ENCODE measurements at regions not wholly inside any gene's neighbourhood (a gene's known extent, or its start where the extent isn't known, plus 50 kb on each side); places are given as distances from the start of the nearest gene placed in this dataset.

DNA sequence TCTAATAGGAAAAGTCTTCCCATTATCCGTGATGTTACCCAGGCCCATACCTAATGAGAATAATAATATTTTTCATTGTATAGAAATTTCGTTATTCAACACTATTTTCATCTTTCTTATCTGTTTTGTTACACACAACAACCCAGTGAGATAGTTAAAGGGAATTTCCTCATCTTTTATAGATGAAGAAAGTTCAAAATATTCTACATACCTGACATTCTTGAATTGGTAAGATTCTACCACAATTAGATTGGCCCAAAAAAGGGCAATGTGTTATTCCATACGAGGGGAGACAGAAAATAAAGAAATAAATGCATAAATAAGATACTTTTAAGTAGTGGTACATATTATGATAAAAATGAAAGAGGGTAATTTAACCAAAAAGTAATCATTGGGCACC, 405.5 kb upstream of the ADAMTS5 start (continued):
- TF ChIP-seq, protein P1, sequence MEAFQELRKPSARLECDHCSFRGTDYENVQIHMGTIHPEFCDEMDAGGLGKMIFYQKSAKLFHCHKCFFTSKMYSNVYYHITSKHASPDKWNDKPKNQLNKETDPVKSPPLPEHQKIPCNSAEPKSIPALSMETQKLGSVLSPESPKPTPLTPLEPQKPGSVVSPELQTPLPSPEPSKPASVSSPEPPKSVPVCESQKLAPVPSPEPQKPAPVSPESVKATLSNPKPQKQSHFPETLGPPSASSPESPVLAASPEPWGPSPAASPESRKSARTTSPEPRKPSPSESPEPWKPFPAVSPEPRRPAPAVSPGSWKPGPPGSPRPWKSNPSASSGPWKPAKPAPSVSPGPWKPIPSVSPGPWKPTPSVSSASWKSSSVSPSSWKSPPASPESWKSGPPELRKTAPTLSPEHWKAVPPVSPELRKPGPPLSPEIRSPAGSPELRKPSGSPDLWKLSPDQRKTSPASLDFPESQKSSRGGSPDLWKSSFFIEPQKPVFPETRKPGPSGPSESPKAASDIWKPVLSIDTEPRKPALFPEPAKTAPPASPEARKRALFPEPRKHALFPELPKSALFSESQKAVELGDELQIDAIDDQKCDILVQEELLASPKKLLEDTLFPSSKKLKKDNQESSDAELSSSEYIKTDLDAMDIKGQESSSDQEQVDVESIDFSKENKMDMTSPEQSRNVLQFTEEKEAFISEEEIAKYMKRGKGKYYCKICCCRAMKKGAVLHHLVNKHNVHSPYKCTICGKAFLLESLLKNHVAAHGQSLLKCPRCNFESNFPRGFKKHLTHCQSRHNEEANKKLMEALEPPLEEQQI (IDR thresholded peaks at IDR 0.05) = no peak
- TF ChIP-seq PYGO2 (tag; IDR thresholded peaks at IDR 0.05) (no peak), NR4A1 (CRISPR knock-in tag; IDR thresholded peaks at IDR 0.05) (no peak), NR4A1 (tag; IDR thresholded peaks at IDR 0.05) (no peak), YY1 (IDR thresholded peaks at IDR 0.05; ENCODE audit: borderline replicate concordance in 1 of 3, control insufficient read depth in 1 of 3, extremely low read depth in 1 of 3, insufficient read depth in 3 of 3, insufficient read length in 1 of 3, insufficient replicate concordance in 2 of 3, low read depth in 1 of 3, low read length in 2 of 3) (no peak), FOS (IDR thresholded peaks at IDR 0.05; ENCODE audit: extremely low read depth, insufficient read length) (no peak), HDAC8 (tag; IDR thresholded peaks at IDR 0.05) (no peak), ESRRB (CRISPR knock-in tag; IDR thresholded peaks at IDR 0.05; ENCODE audit: borderline replicate concordance) (no peak), ELF1 (tag; IDR thresholded peaks at IDR 0.05) (no peak), ZNF780A (CRISPR knock-in tag; IDR thresholded peaks at IDR 0.05) (no peak)
- TF ChIP-seq, protein P2, sequence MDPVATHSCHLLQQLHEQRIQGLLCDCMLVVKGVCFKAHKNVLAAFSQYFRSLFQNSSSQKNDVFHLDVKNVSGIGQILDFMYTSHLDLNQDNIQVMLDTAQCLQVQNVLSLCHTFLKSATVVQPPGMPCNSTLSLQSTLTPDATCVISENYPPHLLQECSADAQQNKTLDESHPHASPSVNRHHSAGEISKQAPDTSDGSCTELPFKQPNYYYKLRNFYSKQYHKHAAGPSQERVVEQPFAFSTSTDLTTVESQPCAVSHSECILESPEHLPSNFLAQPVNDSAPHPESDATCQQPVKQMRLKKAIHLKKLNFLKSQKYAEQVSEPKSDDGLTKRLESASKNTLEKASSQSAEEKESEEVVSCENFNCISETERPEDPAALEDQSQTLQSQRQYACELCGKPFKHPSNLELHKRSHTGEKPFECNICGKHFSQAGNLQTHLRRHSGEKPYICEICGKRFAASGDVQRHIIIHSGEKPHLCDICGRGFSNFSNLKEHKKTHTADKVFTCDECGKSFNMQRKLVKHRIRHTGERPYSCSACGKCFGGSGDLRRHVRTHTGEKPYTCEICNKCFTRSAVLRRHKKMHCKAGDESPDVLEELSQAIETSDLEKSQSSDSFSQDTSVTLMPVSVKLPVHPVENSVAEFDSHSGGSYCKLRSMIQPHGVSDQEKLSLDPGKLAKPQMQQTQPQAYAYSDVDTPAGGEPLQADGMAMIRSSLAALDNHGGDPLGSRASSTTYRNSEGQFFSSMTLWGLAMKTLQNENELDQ (CRISPR knock-in tag; IDR thresholded peaks at IDR 0.05; ENCODE audit: borderline replicate concordance) = no peak
- TF ChIP-seq, protein P3, sequence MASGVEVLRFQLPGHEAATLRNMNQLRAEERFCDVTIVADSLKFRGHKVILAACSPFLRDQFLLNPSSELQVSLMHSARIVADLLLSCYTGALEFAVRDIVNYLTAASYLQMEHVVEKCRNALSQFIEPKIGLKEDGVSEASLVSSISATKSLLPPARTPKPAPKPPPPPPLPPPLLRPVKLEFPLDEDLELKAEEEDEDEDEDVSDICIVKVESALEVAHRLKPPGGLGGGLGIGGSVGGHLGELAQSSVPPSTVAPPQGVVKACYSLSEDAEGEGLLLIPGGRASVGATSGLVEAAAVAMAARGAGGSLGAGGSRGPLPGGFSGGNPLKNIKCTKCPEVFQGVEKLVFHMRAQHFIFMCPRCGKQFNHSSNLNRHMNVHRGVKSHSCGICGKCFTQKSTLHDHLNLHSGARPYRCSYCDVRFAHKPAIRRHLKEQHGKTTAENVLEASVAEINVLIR (CRISPR knock-in tag; IDR thresholded peaks at IDR 0.05) = no peak
- TF ChIP-seq, protein P4, sequence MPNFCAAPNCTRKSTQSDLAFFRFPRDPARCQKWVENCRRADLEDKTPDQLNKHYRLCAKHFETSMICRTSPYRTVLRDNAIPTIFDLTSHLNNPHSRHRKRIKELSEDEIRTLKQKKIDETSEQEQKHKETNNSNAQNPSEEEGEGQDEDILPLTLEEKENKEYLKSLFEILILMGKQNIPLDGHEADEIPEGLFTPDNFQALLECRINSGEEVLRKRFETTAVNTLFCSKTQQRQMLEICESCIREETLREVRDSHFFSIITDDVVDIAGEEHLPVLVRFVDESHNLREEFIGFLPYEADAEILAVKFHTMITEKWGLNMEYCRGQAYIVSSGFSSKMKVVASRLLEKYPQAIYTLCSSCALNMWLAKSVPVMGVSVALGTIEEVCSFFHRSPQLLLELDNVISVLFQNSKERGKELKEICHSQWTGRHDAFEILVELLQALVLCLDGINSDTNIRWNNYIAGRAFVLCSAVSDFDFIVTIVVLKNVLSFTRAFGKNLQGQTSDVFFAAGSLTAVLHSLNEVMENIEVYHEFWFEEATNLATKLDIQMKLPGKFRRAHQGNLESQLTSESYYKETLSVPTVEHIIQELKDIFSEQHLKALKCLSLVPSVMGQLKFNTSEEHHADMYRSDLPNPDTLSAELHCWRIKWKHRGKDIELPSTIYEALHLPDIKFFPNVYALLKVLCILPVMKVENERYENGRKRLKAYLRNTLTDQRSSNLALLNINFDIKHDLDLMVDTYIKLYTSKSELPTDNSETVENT (CRISPR knock-in tag; IDR thresholded peaks at IDR 0.05) = no peak
- TF ChIP-seq, protein P5, sequence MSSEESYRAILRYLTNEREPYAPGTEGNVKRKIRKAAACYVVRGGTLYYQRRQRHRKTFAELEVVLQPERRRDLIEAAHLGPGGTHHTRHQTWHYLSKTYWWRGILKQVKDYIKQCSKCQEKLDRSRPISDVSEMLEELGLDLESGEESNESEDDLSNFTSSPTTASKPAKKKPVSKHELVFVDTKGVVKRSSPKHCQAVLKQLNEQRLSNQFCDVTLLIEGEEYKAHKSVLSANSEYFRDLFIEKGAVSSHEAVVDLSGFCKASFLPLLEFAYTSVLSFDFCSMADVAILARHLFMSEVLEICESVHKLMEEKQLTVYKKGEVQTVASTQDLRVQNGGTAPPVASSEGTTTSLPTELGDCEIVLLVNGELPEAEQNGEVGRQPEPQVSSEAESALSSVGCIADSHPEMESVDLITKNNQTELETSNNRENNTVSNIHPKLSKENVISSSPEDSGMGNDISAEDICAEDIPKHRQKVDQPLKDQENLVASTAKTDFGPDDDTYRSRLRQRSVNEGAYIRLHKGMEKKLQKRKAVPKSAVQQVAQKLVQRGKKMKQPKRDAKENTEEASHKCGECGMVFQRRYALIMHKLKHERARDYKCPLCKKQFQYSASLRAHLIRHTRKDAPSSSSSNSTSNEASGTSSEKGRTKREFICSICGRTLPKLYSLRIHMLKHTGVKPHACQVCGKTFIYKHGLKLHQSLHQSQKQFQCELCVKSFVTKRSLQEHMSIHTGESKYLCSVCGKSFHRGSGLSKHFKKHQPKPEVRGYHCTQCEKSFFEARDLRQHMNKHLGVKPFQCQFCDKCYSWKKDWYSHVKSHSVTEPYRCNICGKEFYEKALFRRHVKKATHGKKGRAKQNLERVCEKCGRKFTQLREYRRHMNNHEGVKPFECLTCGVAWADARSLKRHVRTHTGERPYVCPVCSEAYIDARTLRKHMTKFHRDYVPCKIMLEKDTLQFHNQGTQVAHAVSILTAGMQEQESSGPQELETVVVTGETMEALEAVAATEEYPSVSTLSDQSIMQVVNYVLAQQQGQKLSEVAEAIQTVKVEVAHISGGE (CRISPR knock-in tag; IDR thresholded peaks at IDR 0.05) = no peak
